T1000 (cell line): ENCODE measurements at regions not wholly inside any gene's neighbourhood (a gene's known extent, or its start where the extent isn't known, plus 50 kb on each side); places are given as distances from the start of the nearest gene placed in this dataset.

ENCODE experiments used
- DNase-seq: peaks from one replicate; lab custom pipeline; 2025; ENCODE audit warnings: mixed read lengths; lab: John Stamatoyannopoulos, UW

GRCh38 chr20:9981829-9982228 lies 53.0 kb upstream of the ANKEF1 start:
- DNase-seq: no peak

DNA sequence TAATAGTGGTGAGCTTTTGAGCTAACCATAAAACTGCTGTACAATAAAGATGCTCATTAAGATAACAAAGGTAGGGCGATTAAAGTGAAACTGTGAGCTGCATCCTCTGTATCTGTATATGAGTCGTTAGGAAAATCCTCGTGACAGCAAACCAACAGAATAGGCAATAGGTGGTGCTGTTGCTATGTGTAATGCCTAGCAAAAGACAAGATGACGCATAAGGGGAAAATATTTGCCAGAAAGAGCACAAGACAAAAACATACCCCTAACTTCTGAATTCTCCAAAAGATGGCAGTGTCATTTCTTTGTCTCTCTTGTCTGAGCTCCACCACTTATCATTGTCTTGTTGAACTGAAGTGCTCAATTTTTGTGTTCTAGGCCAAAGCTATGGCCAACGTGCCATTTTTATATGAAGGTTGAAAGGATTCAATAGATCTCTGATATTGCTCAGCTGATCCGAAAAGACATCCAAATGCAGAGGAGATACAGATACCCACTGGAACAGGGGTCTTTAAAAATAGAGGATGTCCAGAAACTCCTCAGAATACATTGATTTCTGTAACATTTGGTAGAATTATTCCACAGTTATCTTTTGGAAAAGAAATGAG lies 56.3 kb upstream of the ANKEF1 start:
- DNase-seq: peak; percentile 10

- DNase-seq: no peak
Measured at GRCh38 chr20:9977629-9978028, 57.2 kb upstream of the ANKEF1 start.

DNA sequence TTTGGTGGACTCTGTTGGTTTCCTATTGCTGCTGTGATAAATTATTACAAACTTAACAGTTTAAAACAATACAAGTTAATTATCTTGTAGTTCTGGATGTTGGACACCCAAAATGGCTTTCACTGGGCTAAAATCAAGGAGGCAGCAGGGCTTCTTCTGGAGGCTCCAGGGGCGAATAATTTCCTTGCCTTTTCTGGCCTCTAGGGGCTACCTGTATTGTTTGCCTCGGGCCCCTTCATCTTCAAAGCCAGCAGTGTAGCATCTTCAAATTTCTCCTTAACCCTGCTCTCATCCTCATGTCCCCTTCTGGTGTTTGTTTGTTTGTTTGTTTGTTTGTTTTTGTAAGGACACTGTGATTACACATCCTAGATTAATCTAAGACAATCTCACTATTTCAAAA lies 60.5 kb upstream of the ANKEF1 start:
- DNase-seq: no peak

DNA sequence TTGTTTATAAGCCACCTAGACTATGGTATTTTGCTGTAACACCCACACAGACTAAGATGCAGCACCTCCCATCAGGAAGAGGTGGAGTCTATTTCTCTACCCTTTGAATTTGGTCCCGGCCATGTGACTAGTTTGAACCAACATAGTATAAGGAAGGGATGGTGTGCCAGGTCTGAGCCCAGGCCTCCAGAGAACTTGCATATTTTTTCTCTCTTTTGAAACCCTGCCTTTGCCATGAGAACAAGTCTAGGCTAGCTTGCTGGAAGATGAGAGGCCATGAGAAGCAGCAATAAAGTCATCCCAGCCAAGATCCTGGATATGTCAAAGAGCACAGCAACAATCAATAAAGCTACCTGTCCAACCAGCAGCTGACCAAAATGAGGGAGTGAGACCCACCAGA lies 63.0 kb upstream of the ANKEF1 start:
- no peak for DNase-seq

DNA sequence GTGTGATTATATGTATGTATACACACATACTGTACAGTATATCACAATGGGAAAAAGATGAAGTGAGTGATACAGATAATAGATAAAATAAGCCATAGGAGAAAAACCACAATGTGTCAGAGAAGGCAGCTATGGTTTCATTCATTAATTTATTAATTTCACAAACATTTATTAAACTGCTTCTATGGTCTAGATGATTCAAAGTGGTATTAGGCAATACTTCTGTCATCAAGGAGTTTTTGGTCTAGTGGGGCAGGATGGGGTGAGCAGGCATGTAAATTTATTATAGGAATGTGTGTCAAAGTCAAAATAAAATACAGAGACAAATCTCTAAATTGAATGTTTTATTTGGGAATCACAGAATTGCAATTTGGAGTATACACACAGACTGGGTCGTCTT lies 65.2 kb upstream of the ANKEF1 start:
- no peak for DNase-seq

GRCh38 chr20:9968015-9968414 lies 66.8 kb upstream of the ANKEF1 start:
- no peak for DNase-seq

- no peak for DNase-seq
Measured at GRCh38 chr20:9966966-9967365, 67.8 kb upstream of the ANKEF1 start.

DNA sequence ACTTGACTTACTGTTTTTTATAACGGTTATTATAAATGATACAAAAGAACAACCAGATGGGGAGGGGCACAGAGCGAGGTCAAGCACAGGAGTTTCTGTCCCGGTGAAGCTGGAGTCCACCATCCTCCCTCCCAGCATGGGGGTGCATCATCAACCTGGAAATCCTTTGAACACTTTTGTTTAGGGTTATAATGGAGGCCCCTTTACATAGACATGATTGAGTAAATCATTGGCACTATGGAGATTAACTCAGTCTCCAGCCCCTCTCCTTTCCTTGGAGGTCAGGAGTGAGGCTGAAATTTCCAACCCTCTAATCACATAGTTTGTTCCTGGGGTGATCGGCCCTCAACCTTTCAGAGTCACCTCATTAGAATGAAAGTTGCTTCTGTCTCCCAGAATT lies 71.8 kb upstream of the ANKEF1 start:
- DNase-seq: no peak

DNA sequence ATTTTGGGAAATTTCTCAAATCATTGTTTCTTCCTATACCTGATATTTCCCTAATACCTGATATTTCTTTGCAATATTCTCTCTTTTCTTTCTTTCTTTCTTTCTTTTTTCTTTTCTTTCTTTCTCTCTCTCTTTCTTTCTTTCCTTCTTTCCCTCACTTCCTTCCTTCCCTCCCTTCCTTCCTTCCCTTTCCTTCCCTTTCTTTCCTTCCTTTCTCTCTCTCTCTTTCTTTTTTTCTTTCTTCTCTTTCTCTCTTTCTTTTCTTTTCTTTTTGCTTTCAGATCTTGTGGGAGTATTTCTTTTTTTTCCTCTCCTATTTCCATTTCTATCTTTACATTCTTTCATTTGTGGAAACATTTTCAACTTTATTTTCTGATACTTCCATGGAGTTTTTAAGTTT lies 76.1 kb upstream of the ANKEF1 start:
- DNase-seq: no peak

- DNase-seq: no peak
Measured at GRCh38 chr20:9955646-9956045, 79.1 kb upstream of the ANKEF1 start.

- no peak for DNase-seq
Measured at GRCh38 chr20:9949563-9949962, 85.2 kb upstream of the ANKEF1 start.

DNA sequence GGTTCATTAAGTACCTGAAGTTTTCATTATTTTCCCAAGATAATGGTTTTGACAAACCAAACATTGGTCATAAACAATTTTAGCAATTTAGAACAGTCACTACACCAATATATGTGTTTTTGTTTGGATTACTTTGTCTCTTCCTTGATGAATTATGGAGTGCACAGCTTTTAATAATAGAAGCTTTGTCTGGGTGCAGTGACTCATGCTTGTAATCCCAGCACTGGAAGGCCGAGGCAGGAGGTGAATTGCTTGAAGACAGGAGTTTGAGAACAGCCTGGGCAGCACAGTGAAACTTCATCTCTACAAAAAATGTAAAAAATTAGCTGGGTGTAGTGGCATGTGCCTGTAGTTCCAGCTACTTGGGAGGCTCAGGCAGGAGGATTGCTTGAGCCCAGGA lies 89.4 kb upstream of the ANKEF1 start:
- no peak for DNase-seq

- no peak for DNase-seq
Measured at GRCh38 chr20:9942736-9943135, 92.1 kb upstream of the ANKEF1 start.

DNA sequence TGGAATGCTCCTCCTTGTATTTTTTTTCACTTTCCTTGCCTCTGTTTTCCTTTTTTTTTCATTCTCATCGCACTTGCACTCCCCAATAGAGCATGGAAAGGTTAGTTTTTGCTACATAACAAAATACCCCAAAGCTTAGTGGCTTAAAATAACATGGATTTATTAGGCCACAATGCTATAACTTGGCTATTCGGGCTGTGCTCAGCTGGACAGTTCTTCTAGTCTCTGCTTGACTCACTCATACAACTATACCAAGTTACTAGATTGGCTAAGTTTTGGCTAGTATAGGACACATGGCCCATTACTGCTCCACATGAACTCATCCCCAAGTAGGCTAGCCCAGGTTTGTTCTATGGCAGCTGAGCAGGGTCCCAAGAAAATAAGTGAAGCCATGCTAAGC lies 94.5 kb upstream of the ANKEF1 start:
- DNase-seq: no peak

DNA sequence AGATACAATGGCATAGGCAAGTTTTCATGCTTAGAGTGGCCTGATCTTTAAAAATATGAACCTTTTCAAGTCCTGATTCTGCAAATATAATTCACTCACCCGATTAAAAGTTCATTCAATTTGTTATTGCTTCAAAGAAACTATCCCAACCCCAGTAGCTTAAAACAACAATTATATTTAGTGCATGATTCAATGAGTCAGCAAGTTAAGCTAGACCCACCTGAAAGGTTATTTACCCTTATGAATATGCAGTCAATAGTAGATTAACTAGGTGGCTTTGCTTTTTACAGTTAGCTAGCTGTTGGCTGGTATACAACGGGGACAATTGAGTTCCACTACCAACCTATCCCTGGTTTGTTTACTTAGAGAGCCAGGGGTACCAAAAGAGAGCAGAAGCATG lies 95.6 kb upstream of the ANKEF1 start:
- DNase-seq: no peak

DNA sequence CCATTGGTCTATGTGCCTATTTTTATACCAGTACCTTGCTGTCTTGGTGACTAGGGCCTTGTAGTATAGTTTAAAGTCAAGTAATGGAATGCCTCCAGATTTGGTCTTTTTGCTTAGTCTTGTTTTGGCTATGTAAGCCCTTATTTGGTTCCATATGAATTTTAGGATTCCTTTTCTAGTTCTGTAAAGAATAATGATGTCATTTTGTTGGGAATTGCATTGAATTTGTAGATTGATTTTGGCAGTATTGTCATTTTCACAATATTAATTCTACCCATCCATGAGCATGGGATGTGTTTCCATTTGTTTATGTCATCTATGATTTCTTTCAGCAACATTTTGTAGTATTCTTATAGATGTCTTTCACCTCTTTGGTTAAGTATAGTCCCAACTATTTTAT lies 96.4 kb upstream of the PAK5 start:
- DNase-seq: no peak

- no peak for DNase-seq
Measured at GRCh38 chr20:9930142-9930541, 91.3 kb upstream of the PAK5 start.

DNA sequence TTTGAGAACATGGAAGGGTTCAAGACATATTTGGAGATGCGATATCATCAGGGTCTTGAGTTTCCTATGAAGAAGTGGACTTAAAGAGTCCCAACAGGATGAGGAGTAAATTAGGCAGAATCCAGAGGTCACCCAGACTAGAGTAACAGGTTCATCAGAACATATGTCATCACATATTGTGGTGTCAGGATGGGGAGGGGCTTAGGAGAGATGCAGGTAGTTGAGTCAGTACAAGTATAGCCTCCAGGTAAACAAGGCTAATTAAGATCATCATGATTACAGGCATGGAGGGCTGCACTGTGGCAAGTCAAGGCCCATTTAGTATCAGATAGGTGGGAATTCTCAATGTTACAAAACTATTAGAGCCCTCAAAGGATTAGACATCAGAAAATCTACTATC lies 90.1 kb upstream of the PAK5 start:
- DNase-seq: no peak

- DNase-seq: no peak
Measured at GRCh38 chr20:9928281-9928737, 89.4 kb upstream of the PAK5 start.

DNA sequence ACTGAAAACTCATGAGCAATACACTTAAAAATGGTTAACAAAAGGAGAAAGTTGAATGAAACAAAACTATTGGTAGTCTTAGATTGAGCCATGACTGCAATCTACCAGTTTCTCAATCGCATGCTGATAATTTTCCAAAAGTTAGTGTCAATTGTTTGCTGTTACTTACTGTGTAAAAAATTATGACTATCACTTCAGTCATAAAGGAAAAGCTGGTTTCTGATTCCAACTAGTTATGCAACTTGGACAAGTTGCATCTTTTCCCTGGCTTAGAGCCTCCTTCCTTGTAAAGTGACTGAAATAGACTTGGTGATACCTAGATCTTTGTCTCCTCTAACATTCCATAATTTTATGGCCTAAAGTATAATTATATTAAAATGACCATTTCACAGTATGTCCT lies 88.3 kb upstream of the PAK5 start:
- no peak for DNase-seq

- no peak for DNase-seq
Measured at GRCh38 chr20:9926476-9926875, 87.6 kb upstream of the PAK5 start.

DNA sequence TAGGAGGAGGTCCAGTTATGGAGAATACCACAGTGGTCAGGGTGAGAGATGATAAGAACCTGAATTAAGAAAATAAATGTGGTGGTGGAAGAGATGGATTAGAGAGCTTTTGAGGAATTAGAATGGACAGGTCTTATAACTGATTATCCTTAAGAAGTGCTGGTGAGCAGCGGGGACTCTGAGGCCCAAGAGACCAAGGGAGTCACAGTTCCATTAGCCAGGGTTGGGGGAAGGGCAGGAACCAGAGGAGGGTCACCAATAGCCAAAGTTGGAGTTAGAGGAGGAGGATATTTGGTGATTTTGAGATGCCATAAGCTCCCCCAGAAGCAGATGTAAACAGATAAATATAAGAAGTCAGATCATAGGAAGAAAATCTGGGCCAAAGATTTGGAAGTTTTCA lies 87.1 kb upstream of the PAK5 start:
- DNase-seq: no peak

DNA sequence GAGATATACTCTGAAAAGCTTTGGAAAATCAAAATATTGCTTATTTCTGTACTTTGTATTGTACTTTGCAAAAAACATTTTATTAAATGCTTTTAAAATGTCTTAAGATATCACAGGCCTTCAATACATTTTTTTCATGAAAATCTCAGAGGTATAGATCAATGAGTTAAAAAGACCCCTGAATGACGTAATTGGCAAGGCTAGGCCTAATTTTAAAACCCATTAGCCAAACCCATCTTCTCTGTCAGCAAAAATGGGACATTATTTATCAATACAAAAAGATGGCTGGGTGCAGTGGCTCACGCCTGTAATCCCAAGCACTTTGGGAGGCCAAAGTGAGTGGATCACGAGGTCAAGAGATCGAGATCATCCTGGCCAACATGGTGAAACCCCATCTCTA lies 84.8 kb upstream of the PAK5 start:
- DNase-seq: no peak

GRCh38 chr20:9920866-9921265 lies 82.0 kb upstream of the PAK5 start:
- no peak for DNase-seq
